Naive thymus-derived CD8-positive, alpha-beta T cell (primary cell): ENCODE measurements at regions not wholly inside any gene's neighbourhood (a gene's known extent, or its start where the extent isn't known, plus 50 kb on each side); places are given as distances from the start of the nearest gene placed in this dataset.
A peak's percentile ranks its signal among the peaks of the same experiment; 100 is the strongest.
"Not testable (repeated sequence)": the region's sequence is repeated elsewhere in the genome, so short reads cannot be mapped to it uniquely, and the experiment has no call there.

Experiments
- ATAC-seq, 2 donors: fragments of 150-1000 bp; cut with Tn5 transposase in 1 of 2; sonication (Bioruptor Pico), chemical (Tn5 transposase) in 1 of 2; 1 replicate in 1 of 2; 2 replicates in 1 of 2; pipeline ENCODE4 v1.10.0; 2021; ENCODE audit warnings: mild to moderate bottlenecking in 2 of 2, moderate library complexity in 2 of 2
- POLR2A ChIA-PET: fragments of 350-600 bp; sonication (Branson Sonifier 250); formaldehyde crosslinking; loops from one replicate; lab custom pipeline; 2021; ENCODE audit warnings: antibody characterized with exemption; lab: Charles Lee
- DNase-seq, 10 donors: peaks; one replicate each; pipeline versions ENCODE4 v3.0.0 to v3.0.0-alpha.2; 2020 to 2022
- H3K27ac Mint-ChIP-seq, 10 donors: one replicate each; pipeline ENCODE4 v1.8.0; 2020 to 2022; ENCODE audit warnings: mild to moderate bottlenecking in 10 of 10, mixed read lengths in 10 of 10, moderate library complexity in 4 of 10, inconsistent platforms in 1 of 10
- H3K27me3 Mint-ChIP-seq, 5 donors: one replicate each; pipeline ENCODE4 v1.8.0; 2021 to 2022; ENCODE audit warnings: mixed read lengths in 5 of 5
- H3K36me3 Mint-ChIP-seq, 3 donors: one replicate each; pipeline ENCODE4 v1.8.0; 2020 to 2022; ENCODE audit warnings: mixed read lengths in 3 of 3, mild to moderate bottlenecking in 2 of 3, inconsistent platforms in 1 of 3
- H3K4me1 Mint-ChIP-seq, 4 donors: one replicate each; pipeline ENCODE4 v1.8.0; 2021 to 2022; ENCODE audit warnings: mixed read lengths in 4 of 4
- H3K4me3 Mint-ChIP-seq, 10 donors: one replicate each; pipeline ENCODE4 v1.8.0; 2020 to 2022; ENCODE audit warnings: mild to moderate bottlenecking in 10 of 10, mixed read lengths in 10 of 10, moderate library complexity in 6 of 10, inconsistent platforms in 1 of 10
- H3K9me3 Mint-ChIP-seq, 9 donors: one replicate each; pipeline ENCODE4 v1.8.0; 2020 to 2022; ENCODE audit warnings: mixed read lengths in 9 of 9, mild to moderate bottlenecking in 3 of 9, inconsistent platforms in 1 of 9, moderate library complexity in 1 of 9

- H3K9me3 Mint-ChIP-seq = peaks cover 0 to 2% (median 0%) of the 10 kb centered on the region in 9 donors
- H3K4me1 Mint-ChIP-seq = peaks cover 7 to 56% (median 21%) of the 10 kb centered on the region in 4 donors
- no peaks in the 10 kb centered on the region for H3K36me3 Mint-ChIP-seq
- POLR2A ChIA-PET = no interaction called here
- no peaks in the 10 kb centered on the region for H3K27me3 Mint-ChIP-seq
- ATAC-seq (no peak), DNase-seq (no peak)
- peak overlapping the region in 1 of 10 donors; percentile 39 for H3K27ac Mint-ChIP-seq
- no peak overlapping the region for H3K4me3 Mint-ChIP-seq
Measured at GRCh38 chr12:107510211-107510610, 175.4 kb upstream of the PWP1 start.

GRCh38 chr12:107511292-107511691, 174.3 kb upstream of the PWP1 start:
- DNase-seq (no peak), ATAC-seq (no peak)
- H3K36me3 Mint-ChIP-seq = peaks cover 0 to 2% (median 0%) of the 10 kb centered on the region in 3 donors
- POLR2A ChIA-PET = no interaction called here
- H3K4me1 Mint-ChIP-seq = peaks cover 12 to 61% (median 27%) of the 10 kb centered on the region in 4 donors
- H3K9me3 Mint-ChIP-seq = no peaks in the 10 kb centered on the region
- H3K4me3 Mint-ChIP-seq = no peak overlapping the region
- no peak overlapping the region for H3K27ac Mint-ChIP-seq
- H3K27me3 Mint-ChIP-seq = no peaks in the 10 kb centered on the region

- H3K27me3 Mint-ChIP-seq = no peaks in the 10 kb centered on the region
- H3K9me3 Mint-ChIP-seq = no peaks in the 10 kb centered on the region
- H3K36me3 Mint-ChIP-seq = peaks cover 0 to 2% (median 1%) of the 10 kb centered on the region in 3 donors
- H3K27ac Mint-ChIP-seq = no peak overlapping the region
- POLR2A ChIA-PET = no interaction called here
- ATAC-seq = no peak
- H3K4me3 Mint-ChIP-seq = no peak overlapping the region
- H3K4me1 Mint-ChIP-seq = peaks cover 12 to 52% (median 24%) of the 10 kb centered on the region in 4 donors
- no peak for DNase-seq
Measured at GRCh38 chr12:107512391-107512790, 173.2 kb upstream of the PWP1 start.

GRCh38 chr12:107513184-107513583, 172.4 kb upstream of the PWP1 start:
- POLR2A ChIA-PET = no interaction called here
- ATAC-seq (no peak), DNase-seq (no peak)
- no peaks in the 10 kb centered on the region for H3K9me3 Mint-ChIP-seq
- no peaks in the 10 kb centered on the region for H3K27me3 Mint-ChIP-seq
- peaks cover 0 to 4% (median 4%) of the 10 kb centered on the region in 3 donors for H3K36me3 Mint-ChIP-seq
- no peak overlapping the region for H3K4me3 Mint-ChIP-seq
- H3K4me1 Mint-ChIP-seq = peaks cover 12 to 44% (median 20%) of the 10 kb centered on the region in 4 donors
- H3K27ac Mint-ChIP-seq = peak overlapping the region in 1 of 10 donors; percentile 46

GRCh38 chr12:107513636-107514400, 171.8 kb upstream of the PWP1 start:
- POLR2A ChIA-PET = no interaction called here
- no peak for DNase-seq
- H3K27ac Mint-ChIP-seq = peak overlapping the region in 5 of 10 donors; percentile 17 to 47 (median 27)
- ATAC-seq = no peak
- H3K9me3 Mint-ChIP-seq = no peaks in the 10 kb centered on the region
- no peaks in the 10 kb centered on the region for H3K27me3 Mint-ChIP-seq
- H3K4me1 Mint-ChIP-seq = peaks cover 12 to 46% (median 20%) of the 10 kb centered on the region in 4 donors
- H3K36me3 Mint-ChIP-seq = peaks cover 0 to 6% (median 4%) of the 10 kb centered on the region in 3 donors
- H3K4me3 Mint-ChIP-seq = no peak overlapping the region

GRCh38 chr12:107514887-107515445, 170.6 kb upstream of the PWP1 start:
- Mint-ChIP-seq H3K4me1 (peaks cover 12 to 49% (median 20%) of the 10 kb centered on the region in 4 donors), H3K36me3 (peaks cover 0 to 12% (median 10%) of the 10 kb centered on the region in 3 donors), H3K4me3 (no peak overlapping the region), H3K9me3 (no peaks in the 10 kb centered on the region), H3K27ac (peak overlapping the region in 5 of 10 donors; percentile 3 to 40 (median 22)), H3K27me3 (no peaks in the 10 kb centered on the region)
- ATAC-seq = no peak
- DNase-seq = no peak
- POLR2A ChIA-PET = no interaction called here

- ATAC-seq (no peak), DNase-seq (no peak)
- Mint-ChIP-seq H3K27ac (peak overlapping the region in 3 of 10 donors; percentile 3 to 40 (median 20)), H3K4me1 (peaks cover 12 to 44% (median 18%) of the 10 kb centered on the region in 4 donors), H3K9me3 (no peaks in the 10 kb centered on the region), H3K36me3 (peaks cover 2 to 18% (median 15%) of the 10 kb centered on the region in 3 donors), H3K27me3 (no peaks in the 10 kb centered on the region), H3K4me3 (peak overlapping the region in 1 of 10 donors; percentile 2)
- POLR2A ChIA-PET = no interaction called here
Measured at GRCh38 chr12:107515446-107515958, 170.1 kb upstream of the PWP1 start.

- POLR2A ChIA-PET, ATAC-seq, DNase-seq, H3K4me3 Mint-ChIP-seq, H3K27me3 Mint-ChIP-seq, H3K27ac Mint-ChIP-seq: not testable (repeated sequence)
- Mint-ChIP-seq H3K9me3 (peaks cover 0 to 13% (median 4%) of the 10 kb centered on the region in 9 donors), H3K36me3 (peaks cover 19 to 34% (median 31%) of the 10 kb centered on the region in 3 donors), H3K4me1 (peaks cover 12 to 36% (median 17%) of the 10 kb centered on the region in 4 donors)
Measured at GRCh38 chr12:107517816-107518215, 167.8 kb upstream of the PWP1 start.

- Mint-ChIP-seq H3K9me3 (peaks cover 0 to 13% (median 4%) of the 10 kb centered on the region in 9 donors), H3K27ac (no peak overlapping the region), H3K4me1 (peaks cover 9 to 26% (median 14%) of the 10 kb centered on the region in 4 donors), H3K4me3 (no peak overlapping the region), H3K36me3 (peaks cover 23 to 39% (median 31%) of the 10 kb centered on the region in 3 donors), H3K27me3 (no peaks in the 10 kb centered on the region)
- DNase-seq (no peak), ATAC-seq (no peak)
- POLR2A ChIA-PET = no interaction called here
Measured at GRCh38 chr12:107518868-107519267, 166.7 kb upstream of the PWP1 start.

- H3K27ac Mint-ChIP-seq = peak overlapping the region in 1 of 10 donors; percentile 6
- POLR2A ChIA-PET = interaction anchor here (0.5 kb wide), 1 partner anchor 47 kb away, joined by 3 read pairs; no protein-coding TSS in a partner anchor
- peaks cover 5 to 17% (median 12%) of the 10 kb centered on the region in 4 donors for H3K4me1 Mint-ChIP-seq
- no peak for DNase-seq
- no peak overlapping the region for H3K4me3 Mint-ChIP-seq
- ATAC-seq = no peak
- peaks cover 23 to 42% (median 36%) of the 10 kb centered on the region in 3 donors for H3K36me3 Mint-ChIP-seq
- no peaks in the 10 kb centered on the region for H3K27me3 Mint-ChIP-seq
- H3K9me3 Mint-ChIP-seq = peaks cover 0 to 13% (median 4%) of the 10 kb centered on the region in 9 donors
Measured at GRCh38 chr12:107519906-107520859, 165.4 kb upstream of the PWP1 start.

- Mint-ChIP-seq H3K27ac (peak overlapping the region in 1 of 10 donors; percentile 20), H3K27me3 (no peaks in the 10 kb centered on the region), H3K4me3 (no peak overlapping the region), H3K4me1 (peaks cover 0 to 21% (median 10%) of the 10 kb centered on the region in 4 donors), H3K36me3 (peaks cover 23 to 42% (median 34%) of the 10 kb centered on the region in 3 donors), H3K9me3 (peaks cover 0 to 13% (median 4%) of the 10 kb centered on the region in 9 donors)
- no peak for DNase-seq
- ATAC-seq = no peak
- POLR2A ChIA-PET = no interaction called here
Measured at GRCh38 chr12:107521826-107522355, 163.7 kb upstream of the PWP1 start.
